ENCODE measurements at regions not wholly inside any gene's neighbourhood (a gene's known extent, or its start where the extent isn't known, plus 50 kb on each side); places are given as distances from the start of the nearest gene placed in this dataset.

- no peaks in the 10 kb centered on the region for H3K36me3 ChIP-seq (ENCODE audit: control insufficient read depth, insufficient read depth, low read length)
- H3K4me3 ChIP-seq (ENCODE audit: low read length): no peak overlapping the region
- H3K9me3 ChIP-seq (ENCODE audit: control insufficient read depth, low read length): no peaks in the 10 kb centered on the region
- H3K4me1 ChIP-seq (ENCODE audit: control insufficient read depth, insufficient read depth, low read length): no peaks in the 10 kb centered on the region
- H3K27me3 ChIP-seq (ENCODE audit: control insufficient read depth, insufficient read depth, low read length): no peaks in the 10 kb centered on the region
- no peak overlapping the region for H3K9ac ChIP-seq (ENCODE audit: low read length)
These were observed 640.2 kb downstream of the ARL4A start for GRCh38 chr7:13327669-13328068.

- H3K4me1 ChIP-seq (ENCODE audit: control insufficient read depth, insufficient read depth, low read length): no peaks in the 10 kb centered on the region
- no peaks in the 10 kb centered on the region for H3K36me3 ChIP-seq (ENCODE audit: control insufficient read depth, insufficient read depth, low read length)
- no peak overlapping the region for H3K9ac ChIP-seq (ENCODE audit: low read length)
- H3K9me3 ChIP-seq (ENCODE audit: control insufficient read depth, low read length): no peaks in the 10 kb centered on the region
- no peak overlapping the region for H3K4me3 ChIP-seq (ENCODE audit: low read length)
- H3K27me3 ChIP-seq (ENCODE audit: control insufficient read depth, insufficient read depth, low read length): no peaks in the 10 kb centered on the region
These were observed 645.9 kb downstream of the ARL4A start for GRCh38 chr7:13333371-13333770.

GRCh38 chr7:13336227-13336626 lies 648.8 kb downstream of the ARL4A start:
- Histone ChIP-seq H3K9me3 (ENCODE audit: control insufficient read depth, low read length) (no peaks in the 10 kb centered on the region), H3K4me1 (ENCODE audit: control insufficient read depth, insufficient read depth, low read length) (no peaks in the 10 kb centered on the region), H3K36me3 (ENCODE audit: control insufficient read depth, insufficient read depth, low read length) (no peaks in the 10 kb centered on the region), H3K9ac (ENCODE audit: low read length) (no peak overlapping the region), H3K4me3 (ENCODE audit: low read length) (no peak overlapping the region), H3K27me3 (ENCODE audit: control insufficient read depth, insufficient read depth, low read length) (no peaks in the 10 kb centered on the region)

- Histone ChIP-seq H3K4me1 (ENCODE audit: control insufficient read depth, insufficient read depth, low read length) (no peaks in the 10 kb centered on the region), H3K9me3 (ENCODE audit: control insufficient read depth, low read length) (no peaks in the 10 kb centered on the region), H3K27me3 (ENCODE audit: control insufficient read depth, insufficient read depth, low read length) (no peaks in the 10 kb centered on the region), H3K4me3 (ENCODE audit: low read length) (no peak overlapping the region), H3K36me3 (ENCODE audit: control insufficient read depth, insufficient read depth, low read length) (no peaks in the 10 kb centered on the region), H3K9ac (ENCODE audit: low read length) (no peak overlapping the region)
These were observed 636.8 kb downstream of the ETV1 start for GRCh38 chr7:13352677-13353076.

- no peaks in the 10 kb centered on the region for H3K36me3 ChIP-seq (ENCODE audit: control insufficient read depth, insufficient read depth, low read length)
- no peaks in the 10 kb centered on the region for H3K27me3 ChIP-seq (ENCODE audit: control insufficient read depth, insufficient read depth, low read length)
- no peak overlapping the region for H3K9ac ChIP-seq (ENCODE audit: low read length)
- H3K4me1 ChIP-seq (ENCODE audit: control insufficient read depth, insufficient read depth, low read length): no peaks in the 10 kb centered on the region
- no peaks in the 10 kb centered on the region for H3K9me3 ChIP-seq (ENCODE audit: control insufficient read depth, low read length)
- H3K4me3 ChIP-seq (ENCODE audit: low read length): no peak overlapping the region
These were observed 629.8 kb downstream of the ETV1 start for GRCh38 chr7:13359656-13360055.

GRCh38 chr7:13386741-13387140 lies 602.7 kb downstream of the ETV1 start:
- Histone ChIP-seq H3K9ac (ENCODE audit: low read length) (no peak overlapping the region), H3K4me3 (ENCODE audit: low read length) (no peak overlapping the region), H3K9me3 (ENCODE audit: control insufficient read depth, low read length) (no peaks in the 10 kb centered on the region), H3K36me3 (ENCODE audit: control insufficient read depth, insufficient read depth, low read length) (no peaks in the 10 kb centered on the region), H3K4me1 (ENCODE audit: control insufficient read depth, insufficient read depth, low read length) (no peaks in the 10 kb centered on the region), H3K27me3 (ENCODE audit: control insufficient read depth, insufficient read depth, low read length) (no peaks in the 10 kb centered on the region)

- Histone ChIP-seq H3K27me3 (ENCODE audit: control insufficient read depth, insufficient read depth, low read length) (no peaks in the 10 kb centered on the region), H3K9ac (ENCODE audit: low read length) (no peak overlapping the region), H3K36me3 (ENCODE audit: control insufficient read depth, insufficient read depth, low read length) (no peaks in the 10 kb centered on the region), H3K9me3 (ENCODE audit: control insufficient read depth, low read length) (no peaks in the 10 kb centered on the region), H3K4me1 (ENCODE audit: control insufficient read depth, insufficient read depth, low read length) (no peaks in the 10 kb centered on the region), H3K4me3 (ENCODE audit: low read length) (no peak overlapping the region)
These were observed 581.6 kb downstream of the ETV1 start for GRCh38 chr7:13407911-13408310.

- Histone ChIP-seq H3K9me3 (ENCODE audit: control insufficient read depth, low read length) (no peaks in the 10 kb centered on the region), H3K4me3 (ENCODE audit: low read length) (no peak overlapping the region), H3K36me3 (ENCODE audit: control insufficient read depth, insufficient read depth, low read length) (no peaks in the 10 kb centered on the region), H3K4me1 (ENCODE audit: control insufficient read depth, insufficient read depth, low read length) (no peaks in the 10 kb centered on the region), H3K9ac (ENCODE audit: low read length) (no peak overlapping the region), H3K27me3 (ENCODE audit: control insufficient read depth, insufficient read depth, low read length) (no peaks in the 10 kb centered on the region)
These were observed 578.3 kb downstream of the ETV1 start for GRCh38 chr7:13411151-13411550.

- H3K4me1 ChIP-seq (ENCODE audit: control insufficient read depth, insufficient read depth, low read length): no peaks in the 10 kb centered on the region
- no peaks in the 10 kb centered on the region for H3K27me3 ChIP-seq (ENCODE audit: control insufficient read depth, insufficient read depth, low read length)
- no peaks in the 10 kb centered on the region for H3K9me3 ChIP-seq (ENCODE audit: control insufficient read depth, low read length)
- no peaks in the 10 kb centered on the region for H3K36me3 ChIP-seq (ENCODE audit: control insufficient read depth, insufficient read depth, low read length)
- H3K4me3 ChIP-seq (ENCODE audit: low read length): no peak overlapping the region
- H3K9ac ChIP-seq (ENCODE audit: low read length): no peak overlapping the region
These were observed 577.8 kb downstream of the ETV1 start for GRCh38 chr7:13411636-13412035.

GRCh38 chr7:13414181-13414580 lies 575.3 kb downstream of the ETV1 start:
- Histone ChIP-seq H3K4me1 (ENCODE audit: control insufficient read depth, insufficient read depth, low read length) (no peaks in the 10 kb centered on the region), H3K9ac (ENCODE audit: low read length) (no peak overlapping the region), H3K9me3 (ENCODE audit: control insufficient read depth, low read length) (no peaks in the 10 kb centered on the region), H3K27me3 (ENCODE audit: control insufficient read depth, insufficient read depth, low read length) (no peaks in the 10 kb centered on the region), H3K4me3 (ENCODE audit: low read length) (no peak overlapping the region), H3K36me3 (ENCODE audit: control insufficient read depth, insufficient read depth, low read length) (no peaks in the 10 kb centered on the region)

- Histone ChIP-seq H3K27me3 (ENCODE audit: control insufficient read depth, insufficient read depth, low read length) (no peaks in the 10 kb centered on the region), H3K9me3 (ENCODE audit: control insufficient read depth, low read length) (no peaks in the 10 kb centered on the region), H3K36me3 (ENCODE audit: control insufficient read depth, insufficient read depth, low read length) (no peaks in the 10 kb centered on the region), H3K9ac (ENCODE audit: low read length) (no peak overlapping the region), H3K4me3 (ENCODE audit: low read length) (no peak overlapping the region), H3K4me1 (ENCODE audit: control insufficient read depth, insufficient read depth, low read length) (no peaks in the 10 kb centered on the region)
These were observed 574.8 kb downstream of the ETV1 start for GRCh38 chr7:13414661-13415107.

- Histone ChIP-seq H3K9me3 (ENCODE audit: control insufficient read depth, low read length) (no peaks in the 10 kb centered on the region), H3K36me3 (ENCODE audit: control insufficient read depth, insufficient read depth, low read length) (no peaks in the 10 kb centered on the region), H3K4me1 (ENCODE audit: control insufficient read depth, insufficient read depth, low read length) (no peaks in the 10 kb centered on the region), H3K9ac (ENCODE audit: low read length) (no peak overlapping the region), H3K27me3 (ENCODE audit: control insufficient read depth, insufficient read depth, low read length) (no peaks in the 10 kb centered on the region), H3K4me3 (ENCODE audit: low read length) (no peak overlapping the region)
These were observed 573.4 kb downstream of the ETV1 start for GRCh38 chr7:13416071-13416470.

GRCh38 chr7:13416544-13416943 lies 572.9 kb downstream of the ETV1 start:
- H3K36me3 ChIP-seq (ENCODE audit: control insufficient read depth, insufficient read depth, low read length): no peaks in the 10 kb centered on the region
- no peak overlapping the region for H3K4me3 ChIP-seq (ENCODE audit: low read length)
- H3K9me3 ChIP-seq (ENCODE audit: control insufficient read depth, low read length): no peaks in the 10 kb centered on the region
- no peaks in the 10 kb centered on the region for H3K27me3 ChIP-seq (ENCODE audit: control insufficient read depth, insufficient read depth, low read length)
- H3K4me1 ChIP-seq (ENCODE audit: control insufficient read depth, insufficient read depth, low read length): no peaks in the 10 kb centered on the region
- H3K9ac ChIP-seq (ENCODE audit: low read length): no peak overlapping the region
